Activated CD4-positive, alpha-beta T cell treated with anti-CD3 and anti-CD28 coated beads for 24 hours (primary cell): ENCODE measurements at regions not wholly inside any gene's neighbourhood (a gene's known extent, or its start where the extent isn't known, plus 50 kb on each side); places are given as distances from the start of the nearest gene placed in this dataset.

ENCODE experiments used
- DNase-seq, 2 donors: peaks; one replicate each; pipeline ENCODE4 v3.0.0-alpha.2; 2020; ENCODE audit warnings: low read depth in 2 of 2

DNA sequence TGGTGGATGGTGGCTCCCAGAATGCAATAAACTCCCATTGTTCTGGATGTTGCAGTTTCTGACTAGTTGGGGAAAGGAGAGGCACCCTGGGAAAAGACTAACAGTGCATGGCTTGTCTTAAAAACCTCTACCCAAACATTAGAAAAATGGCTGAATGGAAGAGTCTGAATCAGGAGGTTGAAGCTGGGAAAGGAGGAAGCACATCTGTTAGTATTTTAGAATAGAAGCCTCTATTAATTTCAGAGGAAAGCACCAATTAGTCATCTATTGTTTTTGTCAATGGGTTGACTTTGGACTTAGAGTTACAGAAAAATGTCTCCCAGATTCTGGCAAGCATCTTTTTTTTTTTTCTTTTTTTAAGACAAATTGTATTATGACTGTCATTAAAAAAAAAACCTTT is 56.1 kb upstream of the ELMO1 start:
- DNase-seq: no peak

DNA sequence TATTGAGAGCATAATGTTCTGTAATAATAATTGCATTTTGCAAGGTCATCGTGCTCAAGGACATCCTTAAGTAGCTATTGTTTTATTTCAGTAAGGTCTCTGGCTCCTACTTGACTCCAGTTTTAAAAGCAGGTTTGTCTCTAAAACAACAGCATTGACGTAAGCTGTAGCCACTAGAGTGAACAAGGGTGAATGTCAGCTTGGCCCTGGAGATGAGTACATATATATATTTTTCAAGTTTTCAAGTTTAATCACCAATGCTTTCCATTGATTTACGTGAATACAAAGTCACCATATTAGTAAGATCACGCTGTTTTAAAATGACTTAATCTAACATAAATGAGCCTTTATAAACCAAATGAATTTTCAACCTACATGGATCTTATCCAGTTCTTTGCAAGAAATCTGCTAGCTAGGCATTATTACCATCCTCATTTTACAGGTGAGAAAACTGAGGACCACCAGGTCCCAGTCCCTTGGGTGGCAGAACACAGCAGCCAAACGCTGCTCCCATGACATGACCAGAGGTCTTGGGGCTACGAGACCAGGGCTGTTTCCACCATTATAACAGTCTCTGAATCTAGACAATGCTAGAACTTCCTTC is 57.2 kb upstream of the ELMO1 start:
- DNase-seq: no peak

DNA sequence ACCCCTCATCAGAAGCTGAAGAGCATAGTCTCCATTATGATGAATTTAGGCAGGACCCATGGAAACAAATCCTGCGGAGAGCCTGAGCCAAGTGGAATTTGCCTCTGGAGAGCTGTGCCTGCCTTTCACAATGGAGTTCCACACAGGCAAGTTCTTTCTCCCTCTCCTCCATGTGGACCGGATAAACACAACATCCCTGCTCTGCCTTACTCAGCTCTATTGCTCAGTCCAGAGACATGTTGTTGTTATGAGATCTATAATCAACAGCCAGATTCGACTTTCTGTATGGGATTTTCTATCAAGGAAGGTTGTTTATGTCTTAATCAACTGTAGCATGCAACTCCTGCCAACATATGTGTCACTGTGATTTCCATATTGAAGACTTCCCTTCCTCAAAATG is 59.5 kb upstream of the ELMO1 start:
- DNase-seq: no peak

DNA sequence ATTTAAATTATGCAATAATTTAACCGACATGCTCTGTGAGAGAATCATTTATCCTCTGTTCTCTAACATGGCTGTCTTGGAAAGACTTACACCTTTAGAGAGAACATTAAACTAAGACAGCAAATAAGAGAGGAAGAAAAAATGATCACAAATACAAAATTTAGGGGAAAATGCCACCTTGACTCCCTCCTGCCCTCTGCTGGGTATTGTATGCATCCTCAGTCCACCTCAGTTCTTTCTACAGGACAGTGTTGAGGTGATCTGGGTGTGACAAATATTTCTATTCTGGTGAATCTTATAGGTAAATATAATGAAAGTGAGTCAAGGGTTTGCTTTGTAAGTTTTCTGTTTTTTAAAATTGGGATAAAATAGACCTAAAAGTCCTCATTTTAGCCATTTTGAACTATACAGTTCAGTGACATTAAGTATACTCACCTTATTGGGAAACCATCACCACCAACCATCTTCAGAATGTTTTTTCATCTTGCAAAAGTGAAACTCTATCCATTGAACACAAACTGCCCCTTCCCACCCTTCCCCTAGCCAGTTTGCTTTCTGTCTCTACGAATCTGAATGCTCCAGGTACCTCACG is 61.5 kb upstream of the ELMO1 start:
- peak; percentile 8 to 18 for DNase-seq

DNA sequence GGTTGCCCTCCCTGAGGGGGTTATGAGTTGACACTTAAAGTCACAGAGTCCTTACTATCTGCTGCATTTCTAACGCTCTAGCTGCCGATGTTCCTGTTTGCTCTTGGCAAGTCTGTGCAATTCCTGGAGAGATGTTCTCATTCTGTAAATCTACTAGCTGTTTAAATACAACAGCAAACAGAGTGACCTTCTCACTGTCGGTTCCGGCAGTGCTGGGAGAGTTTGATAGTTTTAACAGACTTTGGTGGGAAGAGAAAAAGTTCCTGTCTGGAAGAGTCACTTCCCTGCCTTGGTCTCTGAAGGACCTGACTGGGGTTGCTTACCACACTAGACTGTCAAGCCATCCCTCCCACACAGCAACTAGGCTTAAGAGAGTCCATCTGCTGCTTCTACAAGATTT is 63.3 kb upstream of the ELMO1 start:
- no peak for DNase-seq

DNA sequence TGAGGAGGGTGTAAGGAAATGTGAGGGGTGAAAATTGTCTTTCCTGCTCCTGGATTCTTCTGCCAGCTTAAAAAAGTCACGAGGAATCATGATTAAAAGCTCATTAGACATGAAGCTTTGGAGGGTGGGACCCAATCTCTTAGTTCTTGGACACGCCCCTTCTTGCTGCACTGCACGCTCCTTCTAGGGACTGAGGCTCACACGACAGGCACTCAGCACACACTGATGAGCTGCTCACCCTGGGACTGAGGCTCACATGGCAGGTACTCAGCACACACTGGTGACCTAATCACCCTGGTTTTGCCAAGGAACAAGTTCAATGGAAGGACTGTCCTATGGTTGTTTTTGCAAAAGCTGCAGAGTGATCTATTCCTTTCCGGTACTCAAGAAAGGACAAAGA is 65.8 kb upstream of the ELMO1 start:
- no peak for DNase-seq

DNA sequence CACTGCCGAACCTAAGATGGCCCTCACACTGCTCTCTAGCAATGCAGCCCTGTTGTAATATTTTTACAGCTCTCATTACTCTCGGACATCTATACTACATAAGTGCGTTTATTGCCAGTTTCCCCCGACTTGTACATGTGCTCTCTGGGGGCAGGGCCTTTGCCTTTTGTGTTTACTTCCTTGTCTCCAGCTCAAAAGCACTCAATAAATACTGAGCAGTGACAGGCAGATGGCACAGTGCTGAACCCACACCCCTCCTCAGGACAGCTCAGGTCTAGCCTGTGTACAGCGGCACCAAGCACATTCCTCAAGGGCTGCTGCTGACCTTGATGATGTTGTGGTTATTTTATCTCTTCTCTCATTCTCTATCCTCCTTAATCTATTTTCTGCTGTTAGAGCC is 68.0 kb upstream of the ELMO1 start:
- no peak for DNase-seq

DNA sequence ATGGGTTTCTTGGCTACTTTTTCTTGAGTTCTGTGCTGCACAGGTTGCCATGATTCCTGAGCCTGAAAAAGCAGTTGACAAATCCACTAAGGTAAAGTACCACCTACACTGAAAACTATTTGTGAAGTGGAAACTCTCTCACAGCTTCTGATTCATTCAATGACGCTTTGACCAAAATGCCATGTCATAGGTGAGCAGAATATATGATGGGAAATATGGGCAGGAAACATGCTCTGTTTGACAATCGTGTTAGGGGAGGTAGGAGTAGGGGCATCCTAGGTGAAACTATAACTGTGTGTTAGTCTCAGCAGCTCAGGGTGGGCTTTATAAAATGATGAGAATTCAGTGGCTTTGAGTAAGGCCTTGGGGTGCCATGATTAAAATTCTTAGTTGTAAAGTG is 69.6 kb upstream of the ELMO1 start:
- no peak for DNase-seq

DNA sequence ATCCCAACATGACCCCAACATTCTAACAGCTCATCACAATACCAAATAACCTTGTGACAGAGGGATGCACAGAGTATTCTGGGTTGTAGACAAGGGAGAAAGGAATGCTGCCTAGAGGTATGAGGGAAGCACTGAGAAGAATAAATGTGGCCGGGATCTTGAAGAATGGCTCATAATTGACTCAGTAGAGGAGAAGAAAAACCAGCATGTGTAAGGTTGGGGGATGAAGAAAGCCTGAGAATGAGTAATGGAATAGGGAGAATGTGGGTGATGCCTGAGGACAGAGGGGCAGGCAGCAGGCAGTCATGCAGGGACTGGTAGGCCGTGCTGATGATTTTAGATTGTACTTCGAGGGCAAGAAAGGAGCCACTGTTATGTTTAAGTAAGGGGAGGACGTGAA is 75.4 kb upstream of the ELMO1 start:
- no peak for DNase-seq

DNA sequence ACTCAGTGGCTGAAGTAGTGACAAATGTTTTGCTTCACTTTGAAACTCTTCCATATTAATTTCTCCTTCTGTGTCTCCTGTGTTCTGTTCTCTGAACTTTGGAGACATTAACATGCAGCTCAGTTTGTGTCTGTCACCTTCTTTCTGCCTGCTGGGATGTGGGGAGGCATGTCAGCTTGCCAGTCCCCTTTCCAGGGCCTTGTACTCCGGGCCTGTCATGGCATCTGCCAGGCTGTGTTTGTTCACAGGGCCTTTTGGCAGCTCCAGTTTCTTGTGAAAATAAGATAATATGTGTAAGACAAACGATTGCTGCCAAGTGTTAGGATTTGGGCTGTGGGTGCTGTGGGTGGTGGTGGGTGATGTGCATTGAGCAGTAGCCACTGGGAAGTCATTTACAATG is 76.1 kb upstream of the ELMO1 start:
- no peak for DNase-seq

DNA sequence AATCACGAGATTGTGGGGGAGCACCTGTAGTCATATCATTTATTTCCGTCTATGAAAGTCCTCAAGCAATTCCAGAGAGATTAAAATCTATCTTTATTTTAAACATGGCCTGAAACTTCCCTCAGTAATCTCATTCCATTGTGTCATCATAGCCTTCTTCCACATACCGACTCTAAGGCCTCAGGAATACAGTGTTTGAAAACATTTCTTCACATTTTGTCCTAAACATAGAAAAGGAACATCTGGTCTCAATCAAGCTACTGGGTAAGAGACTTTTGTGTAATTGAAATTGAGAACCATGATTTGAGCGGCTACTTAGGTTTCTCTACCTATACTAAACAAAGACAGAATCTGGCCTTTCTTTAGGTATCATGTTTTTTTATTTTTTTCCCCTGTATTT is 78.0 kb upstream of the ELMO1 start:
- no peak for DNase-seq

DNA sequence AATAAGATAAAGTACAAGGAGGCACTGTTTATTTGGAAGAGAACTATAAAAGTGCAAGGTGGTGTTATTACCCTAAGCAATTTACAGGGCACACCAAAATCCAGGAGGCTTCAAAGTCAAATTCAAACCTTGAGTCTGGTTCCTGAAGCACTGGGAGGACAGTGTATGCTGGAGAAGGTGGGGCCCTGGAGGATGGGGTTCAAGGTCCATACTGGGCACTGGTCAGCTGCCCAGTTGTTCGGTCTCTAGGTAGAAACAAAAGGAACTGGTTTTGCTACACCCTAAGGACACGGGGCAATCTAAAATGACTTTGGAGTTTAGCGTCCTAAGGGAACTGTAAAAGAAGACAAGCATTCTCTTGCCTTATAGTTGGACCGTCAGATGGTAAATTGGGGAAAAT is 78.4 kb upstream of the ELMO1 start:
- no peak for DNase-seq

DNA sequence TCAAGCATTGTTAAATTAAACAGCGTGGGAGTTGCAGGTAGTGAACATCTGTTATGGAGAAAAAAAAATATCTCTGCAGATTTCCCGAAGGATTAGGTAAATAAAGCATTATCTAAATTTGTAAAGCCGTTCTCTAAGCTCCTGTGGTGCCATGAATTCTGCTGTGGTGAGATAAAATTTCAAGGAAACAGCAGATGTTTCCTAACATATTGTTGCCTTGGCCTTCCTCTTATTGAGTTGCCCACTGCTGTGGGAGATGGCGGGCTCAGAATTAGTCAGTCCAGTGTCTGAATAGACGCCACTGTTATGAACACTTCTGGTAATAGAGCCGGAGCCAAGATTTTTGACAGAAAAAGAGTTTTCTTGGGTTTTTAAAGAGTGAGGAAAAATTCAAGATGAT is 82.6 kb upstream of the ELMO1 start:
- no peak for DNase-seq

DNA sequence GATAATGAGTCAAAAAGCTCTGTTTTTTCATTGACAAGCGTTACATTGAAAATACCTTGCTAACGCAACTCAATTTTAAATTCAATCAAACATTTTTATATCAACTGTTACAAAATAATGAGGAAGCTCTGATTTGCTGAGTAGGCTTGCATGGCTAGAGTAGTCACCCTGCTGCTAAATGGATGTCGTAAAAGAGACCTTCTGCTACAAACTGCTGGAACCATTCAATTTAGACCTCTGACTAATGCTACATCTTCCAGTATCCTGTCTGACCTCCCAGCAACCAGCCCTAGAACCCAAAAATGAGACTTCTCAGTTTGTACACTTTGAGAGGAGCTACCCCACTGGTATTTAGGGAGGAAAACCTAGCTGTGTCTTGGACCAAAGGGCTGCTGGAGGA is 84.0 kb upstream of the ELMO1 start:
- no peak for DNase-seq

DNA sequence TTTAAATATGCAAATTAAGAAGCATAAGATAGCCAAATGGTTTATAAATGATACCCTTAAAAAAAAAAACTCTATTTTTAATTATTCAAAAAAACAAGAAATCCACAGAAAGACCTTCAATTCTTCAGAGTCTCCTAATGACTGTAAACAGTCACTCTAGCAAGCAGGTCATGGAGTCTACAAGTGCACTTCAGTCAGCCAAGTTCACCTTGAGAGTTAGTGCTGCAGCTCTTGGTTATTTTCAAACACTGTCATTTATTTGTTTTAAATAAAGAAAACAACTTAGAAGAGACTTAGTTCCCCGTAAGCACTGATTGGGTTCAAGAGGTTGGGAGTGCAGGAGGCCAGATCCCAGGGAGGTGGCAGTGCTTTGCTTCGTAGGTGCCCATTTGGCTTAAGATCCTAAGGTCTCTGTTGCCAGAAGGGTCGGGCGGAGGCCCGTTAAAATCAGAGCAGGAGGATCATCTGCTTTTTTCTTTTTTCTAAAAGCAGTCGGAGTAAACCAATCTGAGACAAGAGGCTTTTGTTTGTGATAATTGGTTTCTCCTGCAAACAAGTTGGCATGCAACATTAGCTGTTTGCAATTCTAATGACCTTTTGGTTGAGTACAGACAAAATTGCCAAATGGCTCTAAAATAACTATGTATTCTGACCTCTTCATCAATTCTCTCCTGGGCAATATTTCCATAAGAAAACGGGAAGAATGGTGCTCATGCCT is 86.4 kb upstream of the ELMO1 start:
- no peak for DNase-seq

DNA sequence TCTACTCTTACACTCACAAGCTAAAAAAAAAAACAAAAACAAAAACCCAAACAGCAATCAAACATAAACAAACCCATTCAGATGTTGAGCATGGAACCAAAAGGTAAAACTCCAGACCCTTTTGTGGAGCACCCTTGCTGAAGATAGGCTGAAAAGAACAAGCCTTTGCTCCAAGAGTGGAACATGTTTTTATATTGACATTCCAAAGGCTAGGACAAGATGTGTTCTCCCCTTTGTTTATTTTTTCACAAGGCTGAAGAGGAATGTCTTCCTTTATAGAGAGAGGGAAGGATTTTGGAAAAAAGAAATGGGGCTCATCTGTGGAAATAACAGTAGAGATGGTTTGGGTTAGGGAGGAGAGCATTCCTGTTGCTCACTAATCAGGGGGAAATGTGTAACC is 87.2 kb upstream of the ELMO1 start:
- no peak for DNase-seq

DNA sequence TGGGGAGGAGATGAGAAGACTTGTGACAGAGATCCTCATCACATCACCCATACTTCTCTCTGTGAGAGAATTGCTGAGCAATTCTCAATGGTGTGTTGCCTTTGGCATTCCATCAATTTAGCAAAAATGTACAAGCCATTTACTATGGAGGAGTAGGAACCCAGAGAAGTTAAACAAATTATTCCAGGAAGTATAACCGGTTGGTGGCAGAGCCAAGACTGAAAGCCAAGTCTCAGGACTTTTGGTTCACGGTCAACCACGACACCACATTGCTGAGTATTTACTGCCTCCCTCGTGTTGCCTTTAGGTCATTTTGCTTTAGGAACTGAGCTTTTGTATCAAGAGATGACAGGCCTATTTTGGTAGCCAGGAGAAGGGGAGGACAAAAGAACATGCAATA is 88.0 kb upstream of the ELMO1 start:
- no peak for DNase-seq

DNA sequence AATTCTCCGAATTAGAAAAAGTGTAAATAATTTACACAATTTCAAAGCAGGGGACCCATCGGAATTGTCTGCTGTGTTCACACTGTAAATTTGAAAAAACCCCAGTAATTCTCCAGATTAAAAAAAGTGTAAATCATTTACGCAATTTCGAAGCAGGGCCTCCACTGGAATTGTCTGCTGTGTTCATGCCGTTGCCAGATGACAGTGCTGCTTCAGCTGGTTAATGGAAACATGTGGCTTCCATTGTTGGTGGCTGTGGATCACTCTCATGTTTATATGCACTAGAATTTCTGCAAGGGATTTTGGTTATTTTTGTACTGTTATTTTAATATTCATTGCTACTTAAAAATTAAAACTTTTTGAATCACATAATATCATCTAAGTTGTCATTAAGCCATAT is 88.8 kb upstream of the ELMO1 start:
- no peak for DNase-seq

DNA sequence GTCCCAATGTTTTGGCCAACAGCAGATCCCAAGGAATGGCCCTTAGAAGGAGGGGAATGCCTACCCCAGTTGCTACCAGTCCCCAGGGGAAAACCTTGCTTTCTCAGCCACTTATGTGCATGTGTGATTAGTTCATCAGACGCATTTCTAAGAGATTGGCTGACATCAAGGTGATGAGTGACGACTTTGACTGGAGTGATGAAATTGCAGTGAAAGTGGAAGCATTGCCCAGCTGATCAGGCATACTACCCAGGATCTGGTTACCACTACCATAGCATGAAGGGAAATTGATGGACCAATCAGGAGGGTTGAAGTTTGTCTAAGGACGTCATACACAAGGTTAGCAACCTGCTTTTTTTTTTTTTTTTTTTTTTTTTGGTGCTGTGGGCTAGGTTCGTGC is 90.3 kb upstream of the ELMO1 start:
- DNase-seq: no peak

DNA sequence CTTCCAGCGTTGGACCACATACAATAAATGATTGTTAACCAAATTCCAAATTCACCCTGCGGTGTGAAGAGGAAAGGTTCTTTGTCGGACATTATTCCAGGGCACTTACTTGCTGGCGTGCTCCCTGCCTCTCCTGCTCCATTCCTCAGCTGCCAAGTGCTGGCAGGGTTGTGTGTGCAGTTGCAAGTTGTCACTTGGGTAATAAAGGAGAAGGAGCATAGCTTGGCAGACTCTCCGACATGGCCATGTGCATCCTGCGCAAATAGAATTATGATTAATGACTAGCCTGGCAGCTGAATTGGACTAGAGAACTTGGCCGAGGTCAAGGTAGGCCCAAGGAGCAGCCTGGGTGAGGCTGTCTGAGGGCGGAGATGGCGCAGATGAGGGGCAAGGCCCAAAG is 92.3 kb upstream of the ELMO1 start:
- DNase-seq: no peak

DNA sequence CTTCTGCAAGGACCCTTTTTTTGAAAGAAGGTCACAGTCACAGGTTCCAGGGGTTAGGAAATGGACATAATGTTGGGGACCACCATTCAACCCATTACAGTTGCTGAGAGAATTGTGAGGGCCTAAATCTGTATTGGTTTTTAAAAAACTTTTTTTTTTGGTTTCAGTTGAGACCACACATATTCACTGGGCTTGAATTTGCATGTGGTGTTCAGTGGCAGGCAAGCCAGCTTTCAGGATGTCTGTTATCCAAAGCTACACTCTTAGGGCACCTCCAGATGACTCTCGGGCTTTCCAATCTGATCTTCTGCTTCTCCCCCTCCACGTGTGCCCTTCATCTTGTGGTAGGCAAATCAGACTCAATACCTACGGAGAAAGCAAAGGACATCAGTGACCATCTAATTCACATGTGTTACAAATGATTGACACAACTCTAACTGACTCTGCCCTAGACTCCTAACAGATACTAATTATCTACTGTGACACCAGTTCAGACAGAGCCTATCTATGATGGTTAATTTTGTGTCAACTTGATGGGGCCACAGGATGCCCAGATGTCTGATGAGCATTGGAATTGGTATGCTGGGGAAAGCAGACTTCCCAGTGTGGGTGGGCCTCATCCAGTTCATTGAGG is 93.3 kb upstream of the ELMO1 start:
- no peak for DNase-seq

DNA sequence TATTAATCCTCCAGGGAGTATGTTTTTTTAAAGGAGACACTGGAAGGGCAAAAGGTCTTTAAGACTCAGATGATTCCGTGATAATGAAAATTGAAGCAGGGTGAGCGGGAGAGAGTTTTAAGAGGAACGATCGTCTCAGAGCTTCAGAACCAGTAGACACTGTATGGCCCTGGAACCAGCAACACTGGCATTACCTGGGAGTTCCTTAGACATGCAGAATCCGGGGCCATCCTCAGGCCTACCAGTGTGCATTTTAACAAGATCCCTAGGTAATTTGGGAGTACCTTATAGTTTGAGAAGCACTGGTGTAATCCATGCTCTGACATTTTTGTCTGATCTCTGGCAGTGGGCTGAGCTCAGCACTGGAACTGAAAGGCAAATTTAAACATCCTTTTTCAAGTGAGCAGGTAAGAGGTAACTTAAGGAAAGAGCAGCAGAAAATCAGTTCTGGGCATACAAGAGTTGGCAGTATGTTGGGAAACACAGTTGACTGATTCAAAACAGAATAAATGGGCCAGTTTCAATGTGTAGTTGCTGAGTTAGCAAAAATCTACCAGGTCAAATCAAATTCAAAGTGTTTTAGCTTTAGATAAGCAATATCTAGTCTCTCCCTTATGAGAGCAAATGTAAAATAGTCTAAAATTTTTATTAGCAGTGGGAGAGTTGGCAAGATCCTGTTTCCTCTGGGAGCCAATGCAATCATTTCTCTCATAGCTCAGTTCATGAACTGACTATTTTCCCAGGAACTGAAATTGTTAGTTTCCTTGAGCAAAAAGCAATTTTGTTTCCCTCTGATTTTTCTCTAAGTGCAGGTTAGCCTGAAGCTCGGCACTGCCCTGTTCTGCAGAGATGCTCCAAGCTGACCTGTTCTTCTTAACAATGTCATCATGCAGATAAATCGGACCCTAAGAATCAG is 97.2 kb upstream of the ELMO1 start:
- DNase-seq: no peak
